ENCODE measurements at regions not wholly inside any gene's neighbourhood (a gene's known extent, or its start where the extent isn't known, plus 50 kb on each side); places are given as distances from the start of the nearest gene placed in this dataset.

GRCh38 chr13:88426661-88427060 lies 755.5 kb downstream of the SLITRK5 start:
- no peak overlapping the region for H4K91ac ChIP-seq (ENCODE audit: insufficient read depth, low read depth, low read length)
- no peak for ATAC-seq (ENCODE audit: low read depth)
- no peak overlapping the region for H4K5ac ChIP-seq (ENCODE audit: low read depth, low read length)
- no peak overlapping the region for H2BK20ac ChIP-seq (ENCODE audit: low read depth, low read length)
- H3K14ac ChIP-seq (replicated peaks; ENCODE audit: low read depth, low read length), result no peak overlapping the region
- POLR2A ChIA-PET (ENCODE audit: unreplicated experiment), result no interaction called here
- TF ChIP-seq MXI1 (IDR thresholded peaks at IDR 0.05; ENCODE audit: borderline replicate concordance, low read depth, low read length) (no peak), USF2 (IDR thresholded peaks at IDR 0.05; ENCODE audit: low read depth, low read length) (no peak), NFE2L2 (IDR thresholded peaks at IDR 0.05; ENCODE audit: low read depth, low read length) (no peak), BHLHE40 (IDR thresholded peaks at IDR 0.05; ENCODE audit: low read depth, low read length) (no peak), CHD1 (IDR thresholded peaks at IDR 0.05; ENCODE audit: low read depth, low read length) (no peak), CEBPB (IDR thresholded peaks at IDR 0.05; ENCODE audit: low read depth, low read length) (no peak), MAZ (IDR thresholded peaks at IDR 0.05; ENCODE audit: borderline replicate concordance, low read depth, low read length) (no peak), RAD21 (IDR thresholded peaks at IDR 0.05; ENCODE audit: low read length) (no peak), RCOR1 (IDR thresholded peaks at IDR 0.05; ENCODE audit: insufficient replicate concordance, low read length) (no peak), SMC3 (IDR thresholded peaks at IDR 0.05; ENCODE audit: low read depth, low read length) (no peak), FOS (IDR thresholded peaks at IDR 0.05; ENCODE audit: low read depth, low read length) (no peak), MAFK (IDR thresholded peaks at IDR 0.05; ENCODE audit: low read depth, low read length) (no peak), ELK1 (IDR thresholded peaks at IDR 0.05; ENCODE audit: borderline replicate concordance, low read depth, low read length) (no peak), RFX5 (IDR thresholded peaks at IDR 0.05; ENCODE audit: low read depth, low read length) (no peak), POLR2A (IDR thresholded peaks at IDR 0.05; ENCODE audit: low read depth, low read length) (no peak), CTCF (conservative IDR thresholded peaks at IDR 0.05; ENCODE audit: low read depth, low read length) (no peak)
- no peak overlapping the region for H2BK15ac ChIP-seq (ENCODE audit: low read depth, low read length)
- H3K9me3 ChIP-seq (ENCODE audit: control insufficient read depth, insufficient read depth, low read length), result peaks cover 6% of the 10 kb centered on the region; the same call in 1 of the 2 replicates
- H4K20me1 ChIP-seq (ENCODE audit: insufficient read depth, low read length), result no peaks in the 10 kb centered on the region
- no peak overlapping the region for H3K4me2 ChIP-seq (ENCODE audit: low read depth, low read length)
- no peak overlapping the region for H3K56ac ChIP-seq (ENCODE audit: extremely low read depth, insufficient read depth, low read length)
- H3K4ac ChIP-seq (ENCODE audit: low read depth, low read length), result no peak overlapping the region
- no peak overlapping the region for H2BK5ac ChIP-seq (ENCODE audit: low read depth, low read length, poor library complexity, severe bottlenecking)
- no peak overlapping the region for H3K18ac ChIP-seq (ENCODE audit: low read depth, low read length)
- H4K8ac ChIP-seq (ENCODE audit: low read depth in 2 of 2, low read length in 2 of 2), result no peak overlapping the region
- H3K4me1 ChIP-seq (ENCODE audit: control insufficient read depth, insufficient read depth, low read length), result no peaks in the 10 kb centered on the region
- H3K9me1 ChIP-seq (ENCODE audit: insufficient read depth, low read length), result no peaks in the 10 kb centered on the region
- dilution Hi-C loops (cut with HindIII; ENCODE audit: low sequenced_read_pairs, unreplicated experiment), result no loop called here
- BruUV-seq (replicated peaks), result no TSS peak
- no peak overlapping the region for H3K4me3 ChIP-seq (ENCODE audit: insufficient read depth, low read depth, low read length)
- no peaks in the 10 kb centered on the region for H3K27me3 ChIP-seq (ENCODE audit: control insufficient read depth, insufficient read depth, low read length)
- H3K27ac ChIP-seq (ENCODE audit: insufficient read depth, low read length), result no peak overlapping the region
- CTCF ChIA-PET, result no interaction called here
- H2BK120ac ChIP-seq (ENCODE audit: low read depth, low read length), result no peak overlapping the region
- no peak overlapping the region for H3K23ac ChIP-seq (ENCODE audit: low read depth, low read length)
- H2AK9ac ChIP-seq (replicated peaks; ENCODE audit: low read depth, low read length, poor library complexity), result no peak overlapping the region
- no peak overlapping the region for H2AK5ac ChIP-seq (ENCODE audit: low read depth, low read length)
- intact Hi-C loops (cut with micrococcal nuclease), result no loop called here
- no peak overlapping the region for H2AFZ ChIP-seq (replicated peaks; ENCODE audit: low read length, poor library complexity)
- no peaks in the 10 kb centered on the region for H3K36me3 ChIP-seq (ENCODE audit: control insufficient read depth, insufficient read depth, low read length)
- no peak overlapping the region for H3K9ac ChIP-seq (ENCODE audit: low read depth, low read length)
- H3K79me1 ChIP-seq (ENCODE audit: low read depth in 1 of 2, low read length in 2 of 2), result no peaks in the 10 kb centered on the region
- in situ Hi-C loops (cut with MboI; ENCODE audit: low sequenced_read_pairs), result no loop called here
- no peak for DNase-seq

Measured in IMR-90 (cell line).